Islet precursor cell (in vitro differentiated cells): ENCODE measurements at regions not wholly inside any gene's neighbourhood (a gene's known extent, or its start where the extent isn't known, plus 50 kb on each side); places are given as distances from the start of the nearest gene placed in this dataset.
A peak's percentile ranks its signal among the peaks of the same experiment; 100 is the strongest.

Experiments used
- DNase-seq: peaks from one replicate; pipeline ENCODE4 v3.0.0-alpha.2; 2018

DNA sequence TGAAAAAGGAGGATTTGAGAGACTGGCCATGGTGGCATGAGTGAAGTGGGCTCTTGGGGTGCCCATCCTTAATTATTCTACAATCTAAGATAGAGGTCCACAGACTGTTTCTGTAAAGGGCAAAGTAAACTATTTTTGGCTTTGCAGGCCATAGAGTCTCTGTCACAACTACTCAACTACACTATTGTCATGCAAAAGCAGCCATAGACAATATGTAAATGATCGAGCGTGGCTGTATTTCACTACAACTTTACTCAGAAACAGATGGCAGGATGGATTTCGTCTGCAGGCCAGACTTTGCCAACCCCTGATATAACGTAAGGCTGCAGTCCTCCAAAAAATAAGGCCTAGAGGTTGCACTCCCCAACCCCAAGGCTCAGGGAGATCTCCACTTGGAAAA, 58.2 kb upstream of the NAA20 start:
- DNase-seq: no peak

DNA sequence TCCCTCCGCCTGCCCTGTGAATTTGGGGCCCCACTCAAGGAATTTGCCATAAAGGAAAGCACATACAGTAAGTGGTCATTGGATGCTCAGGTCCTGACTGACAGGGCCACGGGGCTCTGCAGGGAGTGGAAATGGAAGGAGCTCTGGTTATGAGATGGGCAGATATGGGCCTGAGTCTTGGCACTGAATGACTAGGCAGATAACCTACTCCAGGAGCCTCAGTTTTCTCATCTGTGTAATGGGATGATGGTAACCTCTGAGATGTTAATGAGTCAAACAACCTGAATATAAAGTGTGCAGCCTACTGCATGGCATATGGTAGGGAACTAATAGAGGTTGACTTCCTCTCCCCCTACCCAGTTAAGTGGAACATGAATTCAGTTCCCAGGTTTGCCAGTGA, 56.4 kb upstream of the NAA20 start:
- DNase-seq: no peak

DNA sequence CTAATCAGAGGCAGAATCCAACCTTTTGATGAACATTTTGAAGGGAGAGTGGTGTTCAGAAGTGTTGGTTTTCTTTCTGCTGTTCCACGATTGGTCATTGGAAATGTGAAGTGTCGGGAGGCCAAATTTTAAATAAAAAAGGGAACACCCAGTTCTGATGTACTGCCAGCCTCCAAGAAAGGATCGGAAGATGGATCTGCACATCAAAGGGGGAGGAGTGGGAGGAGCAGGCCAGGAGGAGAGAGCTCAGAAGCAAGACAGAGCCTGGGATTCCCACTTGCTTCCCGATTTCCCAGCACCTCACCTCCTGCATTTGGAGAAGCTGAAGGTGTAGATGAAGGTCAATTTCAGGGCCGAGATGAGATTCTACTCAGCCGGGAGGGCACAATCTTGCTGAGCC, 55.9 kb upstream of the NAA20 start:
- DNase-seq: no peak

DNA sequence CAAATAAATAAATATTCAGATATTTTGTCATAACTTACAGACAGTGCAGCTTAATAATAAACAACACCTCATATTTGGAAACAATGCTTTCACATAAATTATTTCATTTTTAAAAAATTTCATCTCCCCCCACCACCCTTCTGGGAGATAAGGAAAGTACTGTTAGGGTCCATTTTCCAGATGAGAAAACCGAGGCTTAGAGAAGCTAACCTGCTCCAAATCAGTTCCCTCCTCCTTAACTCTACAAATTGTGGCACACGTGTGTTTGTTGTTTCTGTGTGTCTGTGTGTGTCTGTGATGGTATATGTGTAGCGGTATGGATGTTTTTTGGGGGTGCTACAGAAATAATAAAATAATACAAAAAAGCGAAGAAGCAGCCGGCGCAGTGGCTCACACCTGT, 54.2 kb upstream of the NAA20 start:
- no peak for DNase-seq

DNA sequence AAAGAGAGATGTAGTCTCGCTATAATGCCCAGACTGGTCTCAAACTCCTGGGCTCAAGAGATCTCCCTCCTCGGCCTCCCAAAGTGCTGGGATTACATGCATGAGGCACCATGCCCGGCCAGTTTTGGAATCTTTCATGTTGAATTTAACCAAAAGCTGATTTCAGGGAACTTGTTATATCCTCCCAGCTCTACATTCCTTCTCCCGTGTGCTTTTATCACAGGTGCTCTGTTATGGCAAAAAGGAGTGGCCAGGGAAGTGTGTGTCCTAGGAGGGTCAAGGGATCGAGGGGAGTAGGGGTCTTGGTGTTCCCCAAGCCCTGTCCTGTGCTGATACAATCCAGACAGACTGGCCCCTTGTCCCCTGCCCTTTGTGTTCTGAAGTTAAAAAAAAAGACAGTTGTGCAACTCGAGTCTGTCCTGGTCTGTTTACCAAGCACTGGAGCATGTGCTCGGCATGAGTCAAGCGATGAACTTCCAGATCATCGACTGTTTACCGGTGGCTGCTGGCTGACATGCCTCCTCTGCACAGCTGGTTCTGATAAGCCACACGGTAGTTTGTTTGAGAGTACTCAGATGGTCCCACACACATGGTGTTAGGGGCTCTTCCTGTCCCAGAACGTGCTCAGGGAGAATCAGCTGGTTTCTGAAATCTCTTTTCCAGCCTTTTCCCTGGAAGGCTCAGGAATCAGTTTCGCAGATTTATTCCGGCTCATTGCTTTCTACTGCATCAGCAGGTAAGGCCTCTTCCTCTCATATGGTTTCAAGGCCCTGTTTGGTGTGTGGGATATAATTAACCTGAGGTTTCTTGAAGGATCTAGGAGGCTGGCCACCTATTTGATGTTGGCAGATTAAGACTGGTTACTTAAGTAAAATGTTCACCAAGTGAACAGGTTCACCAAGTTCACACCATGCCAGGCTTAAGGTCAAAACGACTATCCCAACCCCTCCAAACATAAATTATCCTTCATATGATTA, 52.6 kb upstream of the NAA20 start:
- DNase-seq: peak; percentile 89

DNA sequence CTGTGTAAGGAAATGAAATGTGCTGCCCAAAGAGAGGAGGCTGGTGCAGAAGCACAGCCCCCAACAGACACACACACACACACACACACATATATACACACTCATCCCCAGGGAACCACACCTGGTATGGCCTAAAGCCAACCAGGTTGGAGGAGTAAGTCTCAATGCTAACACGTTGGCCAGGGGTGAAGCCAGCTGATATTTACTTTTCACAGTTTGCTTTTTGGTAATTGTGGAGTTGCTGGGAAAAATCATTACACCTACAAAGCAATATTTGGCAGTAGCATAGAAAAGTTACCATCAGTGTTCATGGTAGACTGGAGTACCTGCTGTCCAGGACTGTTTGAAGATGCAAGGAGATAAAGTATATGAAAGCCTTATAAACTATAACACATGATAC, 50.3 kb upstream of the NAA20 start:
- DNase-seq: no peak
